ENCODE measurements at regions not wholly inside any gene's neighbourhood (a gene's known extent, or its start where the extent isn't known, plus 50 kb on each side); places are given as distances from the start of the nearest gene placed in this dataset.

DNA sequence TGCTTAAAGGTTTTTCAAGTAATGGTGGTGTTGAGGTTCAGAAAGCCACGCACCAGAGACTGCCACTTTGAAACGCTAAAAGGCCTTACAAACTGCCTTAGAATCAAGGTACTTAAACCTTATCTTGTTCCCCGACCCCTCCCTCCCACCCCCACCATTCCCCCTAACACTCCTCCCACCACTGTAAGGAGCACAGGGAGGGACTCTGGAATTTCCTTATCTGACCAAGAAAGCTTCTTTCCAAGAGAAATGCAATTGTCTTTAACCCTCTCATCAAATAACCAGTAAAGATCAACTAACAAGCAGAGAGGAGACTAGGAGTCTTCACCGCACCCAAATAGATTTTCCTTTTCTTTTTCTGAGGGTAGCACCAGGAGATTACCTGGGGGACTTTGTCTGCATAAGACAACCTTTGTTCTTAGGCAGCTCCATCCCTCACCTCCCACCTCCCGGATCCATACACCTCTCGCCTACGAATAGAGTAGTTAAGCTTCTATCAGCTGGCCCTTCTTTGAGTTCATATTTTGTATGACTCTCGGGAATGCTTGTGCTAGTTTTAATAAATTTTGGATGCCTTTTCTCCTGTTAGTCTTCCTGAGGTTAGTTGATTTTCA is 137.7 kb upstream of the ADGRL2 start:
- no peaks in the 10 kb centered on the region for H3K27me3 ChIP-seq (ENCODE audit: insufficient read depth, poor library complexity, severe bottlenecking)
- no peak overlapping the region for H3K27ac ChIP-seq (replicated peaks)
- H3K4me3 ChIP-seq (replicated peaks; ENCODE audit: insufficient read depth, low read length): no peak overlapping the region
- TF ChIP-seq, protein P1, sequence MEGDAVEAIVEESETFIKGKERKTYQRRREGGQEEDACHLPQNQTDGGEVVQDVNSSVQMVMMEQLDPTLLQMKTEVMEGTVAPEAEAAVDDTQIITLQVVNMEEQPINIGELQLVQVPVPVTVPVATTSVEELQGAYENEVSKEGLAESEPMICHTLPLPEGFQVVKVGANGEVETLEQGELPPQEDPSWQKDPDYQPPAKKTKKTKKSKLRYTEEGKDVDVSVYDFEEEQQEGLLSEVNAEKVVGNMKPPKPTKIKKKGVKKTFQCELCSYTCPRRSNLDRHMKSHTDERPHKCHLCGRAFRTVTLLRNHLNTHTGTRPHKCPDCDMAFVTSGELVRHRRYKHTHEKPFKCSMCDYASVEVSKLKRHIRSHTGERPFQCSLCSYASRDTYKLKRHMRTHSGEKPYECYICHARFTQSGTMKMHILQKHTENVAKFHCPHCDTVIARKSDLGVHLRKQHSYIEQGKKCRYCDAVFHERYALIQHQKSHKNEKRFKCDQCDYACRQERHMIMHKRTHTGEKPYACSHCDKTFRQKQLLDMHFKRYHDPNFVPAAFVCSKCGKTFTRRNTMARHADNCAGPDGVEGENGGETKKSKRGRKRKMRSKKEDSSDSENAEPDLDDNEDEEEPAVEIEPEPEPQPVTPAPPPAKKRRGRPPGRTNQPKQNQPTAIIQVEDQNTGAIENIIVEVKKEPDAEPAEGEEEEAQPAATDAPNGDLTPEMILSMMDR (IDR thresholded peaks at IDR 0.05; ENCODE audit: insufficient read depth, low read length): no peak
- TF ChIP-seq GABPA (IDR thresholded peaks at IDR 0.05; ENCODE audit: low read depth): no peak
- no peak for TF ChIP-seq SPI1 (IDR thresholded peaks at IDR 0.05; ENCODE audit: borderline replicate concordance, low read depth)
- no peak for TF ChIP-seq POLR2AphosphoS5 (IDR thresholded peaks at IDR 0.05; ENCODE audit: low read depth)
- TF ChIP-seq, protein P2, sequence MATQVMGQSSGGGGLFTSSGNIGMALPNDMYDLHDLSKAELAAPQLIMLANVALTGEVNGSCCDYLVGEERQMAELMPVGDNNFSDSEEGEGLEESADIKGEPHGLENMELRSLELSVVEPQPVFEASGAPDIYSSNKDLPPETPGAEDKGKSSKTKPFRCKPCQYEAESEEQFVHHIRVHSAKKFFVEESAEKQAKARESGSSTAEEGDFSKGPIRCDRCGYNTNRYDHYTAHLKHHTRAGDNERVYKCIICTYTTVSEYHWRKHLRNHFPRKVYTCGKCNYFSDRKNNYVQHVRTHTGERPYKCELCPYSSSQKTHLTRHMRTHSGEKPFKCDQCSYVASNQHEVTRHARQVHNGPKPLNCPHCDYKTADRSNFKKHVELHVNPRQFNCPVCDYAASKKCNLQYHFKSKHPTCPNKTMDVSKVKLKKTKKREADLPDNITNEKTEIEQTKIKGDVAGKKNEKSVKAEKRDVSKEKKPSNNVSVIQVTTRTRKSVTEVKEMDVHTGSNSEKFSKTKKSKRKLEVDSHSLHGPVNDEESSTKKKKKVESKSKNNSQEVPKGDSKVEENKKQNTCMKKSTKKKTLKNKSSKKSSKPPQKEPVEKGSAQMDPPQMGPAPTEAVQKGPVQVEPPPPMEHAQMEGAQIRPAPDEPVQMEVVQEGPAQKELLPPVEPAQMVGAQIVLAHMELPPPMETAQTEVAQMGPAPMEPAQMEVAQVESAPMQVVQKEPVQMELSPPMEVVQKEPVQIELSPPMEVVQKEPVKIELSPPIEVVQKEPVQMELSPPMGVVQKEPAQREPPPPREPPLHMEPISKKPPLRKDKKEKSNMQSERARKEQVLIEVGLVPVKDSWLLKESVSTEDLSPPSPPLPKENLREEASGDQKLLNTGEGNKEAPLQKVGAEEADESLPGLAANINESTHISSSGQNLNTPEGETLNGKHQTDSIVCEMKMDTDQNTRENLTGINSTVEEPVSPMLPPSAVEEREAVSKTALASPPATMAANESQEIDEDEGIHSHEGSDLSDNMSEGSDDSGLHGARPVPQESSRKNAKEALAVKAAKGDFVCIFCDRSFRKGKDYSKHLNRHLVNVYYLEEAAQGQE (IDR thresholded peaks at IDR 0.05; ENCODE audit: insufficient replicate concordance, low read depth): no peak
- no peak for DNase-seq (ENCODE audit: low read depth in 1 of 2, low spot score in 1 of 2)

DNA sequence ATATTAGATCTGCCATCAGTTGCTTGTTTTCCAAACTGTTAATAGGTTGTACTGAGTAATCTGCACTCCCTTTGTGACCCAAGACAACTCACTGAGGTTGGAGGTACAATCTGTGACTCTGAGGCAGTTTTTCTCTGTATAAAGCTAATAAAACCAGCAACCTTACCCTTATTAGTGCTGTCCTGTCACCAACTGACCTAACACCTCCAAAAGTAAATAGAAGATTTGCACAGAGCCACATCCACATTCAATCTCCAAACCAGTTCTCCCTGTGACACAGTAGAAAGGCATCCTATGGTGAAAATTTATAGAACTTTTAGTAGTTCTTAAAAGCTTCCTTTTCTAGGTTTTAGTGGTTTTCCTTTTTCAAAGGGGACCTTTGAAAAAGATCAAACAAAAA is 140.4 kb upstream of the ADGRL2 start:
- H3K4me3 ChIP-seq (replicated peaks; ENCODE audit: insufficient read depth, low read length): no peak overlapping the region
- no peak for TF ChIP-seq GABPA (IDR thresholded peaks at IDR 0.05; ENCODE audit: low read depth)
- TF ChIP-seq, protein P1 (IDR thresholded peaks at IDR 0.05; ENCODE audit: insufficient read depth, low read length): no peak
- no peak for TF ChIP-seq POLR2AphosphoS5 (IDR thresholded peaks at IDR 0.05; ENCODE audit: low read depth)
- no peak for TF ChIP-seq SPI1 (IDR thresholded peaks at IDR 0.05; ENCODE audit: borderline replicate concordance, low read depth)
- TF ChIP-seq, protein P2 (IDR thresholded peaks at IDR 0.05; ENCODE audit: insufficient replicate concordance, low read depth): no peak
- no peak for DNase-seq (ENCODE audit: low read depth in 1 of 2, low spot score in 1 of 2)
- H3K27ac ChIP-seq (replicated peaks): no peak overlapping the region
- no peaks in the 10 kb centered on the region for H3K27me3 ChIP-seq (ENCODE audit: insufficient read depth, poor library complexity, severe bottlenecking)

- no peaks in the 10 kb centered on the region for H3K27me3 ChIP-seq (ENCODE audit: insufficient read depth, poor library complexity, severe bottlenecking)
- no peak overlapping the region for H3K4me3 ChIP-seq (replicated peaks; ENCODE audit: insufficient read depth, low read length)
- no peak for DNase-seq (ENCODE audit: low read depth in 1 of 2, low spot score in 1 of 2)
- H3K27ac ChIP-seq (replicated peaks): no peak overlapping the region
- TF ChIP-seq, protein P1 (IDR thresholded peaks at IDR 0.05; ENCODE audit: insufficient read depth, low read length): no peak
- TF ChIP-seq, protein P2 (IDR thresholded peaks at IDR 0.05; ENCODE audit: insufficient replicate concordance, low read depth): no peak
- TF ChIP-seq POLR2AphosphoS5 (IDR thresholded peaks at IDR 0.05; ENCODE audit: low read depth) (no peak), GABPA (IDR thresholded peaks at IDR 0.05; ENCODE audit: low read depth) (no peak), SPI1 (IDR thresholded peaks at IDR 0.05; ENCODE audit: borderline replicate concordance, low read depth) (no peak)
Measured at GRCh38 chr1:81654657-81655056, 146.1 kb upstream of the ADGRL2 start.
